ENCODE measurements at regions not wholly inside any gene's neighbourhood (a gene's known extent, or its start where the extent isn't known, plus 50 kb on each side); places are given as distances from the start of the nearest gene placed in this dataset.
"Not testable (repeated sequence)": the region's sequence is repeated elsewhere in the genome, so short reads cannot be mapped to it uniquely, and the experiment has no call there.

DNA sequence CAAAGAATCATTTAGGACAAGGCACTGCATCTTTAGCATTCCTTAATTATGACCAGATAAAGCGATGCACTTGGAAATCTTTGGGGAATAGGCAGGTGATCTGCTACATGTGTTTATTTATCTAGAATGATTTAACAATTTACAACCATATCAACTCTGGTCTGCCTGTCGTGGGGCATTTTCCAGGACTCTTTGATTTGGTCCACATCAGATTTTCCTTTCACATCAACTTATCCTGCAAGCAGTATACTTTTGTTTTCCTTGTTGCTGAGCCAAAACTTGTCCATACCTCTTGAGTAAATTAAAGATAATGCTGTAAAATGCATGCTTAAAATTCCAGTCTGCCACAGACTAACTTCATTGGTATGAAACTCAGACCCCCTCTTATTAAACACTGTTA is 312.4 kb upstream of the TCF4 start:
- Mint-ChIP-seq H3K9me3 (no peaks in the 10 kb centered on the region), H3K27ac (ENCODE audit: unreplicated experiment) (no peak overlapping the region), H3K27me3 (ENCODE audit: low read depth) (no peaks in the 10 kb centered on the region), H3K4me1 (peaks cover 2% of the 10 kb centered on the region), H3K36me3 (ENCODE audit: low read depth) (no peaks in the 10 kb centered on the region), H3K4me3 (no peak overlapping the region)
- TF ChIP-seq, protein P1, sequence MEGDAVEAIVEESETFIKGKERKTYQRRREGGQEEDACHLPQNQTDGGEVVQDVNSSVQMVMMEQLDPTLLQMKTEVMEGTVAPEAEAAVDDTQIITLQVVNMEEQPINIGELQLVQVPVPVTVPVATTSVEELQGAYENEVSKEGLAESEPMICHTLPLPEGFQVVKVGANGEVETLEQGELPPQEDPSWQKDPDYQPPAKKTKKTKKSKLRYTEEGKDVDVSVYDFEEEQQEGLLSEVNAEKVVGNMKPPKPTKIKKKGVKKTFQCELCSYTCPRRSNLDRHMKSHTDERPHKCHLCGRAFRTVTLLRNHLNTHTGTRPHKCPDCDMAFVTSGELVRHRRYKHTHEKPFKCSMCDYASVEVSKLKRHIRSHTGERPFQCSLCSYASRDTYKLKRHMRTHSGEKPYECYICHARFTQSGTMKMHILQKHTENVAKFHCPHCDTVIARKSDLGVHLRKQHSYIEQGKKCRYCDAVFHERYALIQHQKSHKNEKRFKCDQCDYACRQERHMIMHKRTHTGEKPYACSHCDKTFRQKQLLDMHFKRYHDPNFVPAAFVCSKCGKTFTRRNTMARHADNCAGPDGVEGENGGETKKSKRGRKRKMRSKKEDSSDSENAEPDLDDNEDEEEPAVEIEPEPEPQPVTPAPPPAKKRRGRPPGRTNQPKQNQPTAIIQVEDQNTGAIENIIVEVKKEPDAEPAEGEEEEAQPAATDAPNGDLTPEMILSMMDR (conservative IDR thresholded peaks at IDR 0.05), result no peak
- no peak for DNase-seq (ENCODE audit: low read depth, low spot score)

DNA sequence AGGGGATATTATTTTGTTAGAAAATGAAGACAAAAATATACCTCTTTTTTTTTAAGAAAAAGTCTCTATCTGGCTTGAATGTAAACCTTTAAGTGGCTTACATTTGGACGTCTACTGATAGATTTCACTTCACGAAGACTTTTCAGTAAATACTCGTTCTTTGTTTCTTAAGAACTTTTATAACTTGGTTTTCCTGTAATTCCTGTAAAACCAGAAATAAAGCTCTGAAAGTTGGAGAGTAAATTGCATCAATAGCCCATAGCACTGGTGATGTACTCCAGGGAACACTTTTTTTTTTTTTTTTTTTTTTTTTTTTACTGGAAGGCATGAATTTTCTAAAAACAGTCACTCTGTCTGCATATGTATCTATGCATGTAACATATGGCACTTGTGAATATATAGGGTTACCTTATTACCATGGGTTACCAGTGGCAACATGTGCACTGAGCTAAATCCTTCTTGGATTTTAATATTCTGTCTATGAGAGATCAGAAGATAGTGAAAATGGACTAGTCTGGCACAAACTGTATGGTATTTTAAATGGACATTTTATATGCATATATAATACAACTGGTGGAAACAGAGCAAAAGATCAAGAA is 309.2 kb upstream of the TCF4 start:
- peaks cover 21% of the 10 kb centered on the region for H3K4me1 Mint-ChIP-seq
- no peak overlapping the region for H3K27ac Mint-ChIP-seq (ENCODE audit: unreplicated experiment)
- H3K9me3 Mint-ChIP-seq, result no peaks in the 10 kb centered on the region
- no peak for DNase-seq (ENCODE audit: low read depth, low spot score)
- TF ChIP-seq, protein P1 (conservative IDR thresholded peaks at IDR 0.05), result no peak
- H3K36me3 Mint-ChIP-seq (ENCODE audit: low read depth), result peaks cover 8% of the 10 kb centered on the region
- no peaks in the 10 kb centered on the region for H3K27me3 Mint-ChIP-seq (ENCODE audit: low read depth)
- H3K4me3 Mint-ChIP-seq, result no peak overlapping the region

DNA sequence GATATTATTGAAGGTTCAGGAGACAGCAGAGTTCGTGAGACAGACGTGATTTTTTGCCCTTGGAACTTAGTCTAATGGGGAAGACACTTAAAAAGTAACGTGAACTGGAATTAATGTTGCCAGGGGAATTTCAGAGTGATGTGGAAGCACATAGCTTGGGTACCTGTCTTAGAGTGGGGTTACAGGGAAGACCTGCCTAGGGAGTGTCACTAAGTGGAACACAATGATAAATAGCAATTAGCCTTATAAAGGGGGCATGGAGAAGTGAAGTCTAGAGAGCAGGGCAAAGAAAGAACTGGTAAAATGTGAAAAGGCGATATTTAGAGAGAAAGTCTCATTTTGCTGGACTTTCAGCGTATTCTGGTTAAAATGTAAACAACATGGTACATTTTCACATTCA is 306.0 kb upstream of the TCF4 start:
- Mint-ChIP-seq H3K36me3 (ENCODE audit: low read depth) (peaks cover 8% of the 10 kb centered on the region), H3K4me3 (peak overlapping the region; percentile 89), H3K4me1 (peaks cover 21% of the 10 kb centered on the region), H3K27ac (ENCODE audit: unreplicated experiment) (no peak overlapping the region), H3K27me3 (ENCODE audit: low read depth) (no peaks in the 10 kb centered on the region), H3K9me3 (no peaks in the 10 kb centered on the region)
- no peak for DNase-seq (ENCODE audit: low read depth, low spot score)
- TF ChIP-seq, protein P1 (conservative IDR thresholded peaks at IDR 0.05), result no peak

DNA sequence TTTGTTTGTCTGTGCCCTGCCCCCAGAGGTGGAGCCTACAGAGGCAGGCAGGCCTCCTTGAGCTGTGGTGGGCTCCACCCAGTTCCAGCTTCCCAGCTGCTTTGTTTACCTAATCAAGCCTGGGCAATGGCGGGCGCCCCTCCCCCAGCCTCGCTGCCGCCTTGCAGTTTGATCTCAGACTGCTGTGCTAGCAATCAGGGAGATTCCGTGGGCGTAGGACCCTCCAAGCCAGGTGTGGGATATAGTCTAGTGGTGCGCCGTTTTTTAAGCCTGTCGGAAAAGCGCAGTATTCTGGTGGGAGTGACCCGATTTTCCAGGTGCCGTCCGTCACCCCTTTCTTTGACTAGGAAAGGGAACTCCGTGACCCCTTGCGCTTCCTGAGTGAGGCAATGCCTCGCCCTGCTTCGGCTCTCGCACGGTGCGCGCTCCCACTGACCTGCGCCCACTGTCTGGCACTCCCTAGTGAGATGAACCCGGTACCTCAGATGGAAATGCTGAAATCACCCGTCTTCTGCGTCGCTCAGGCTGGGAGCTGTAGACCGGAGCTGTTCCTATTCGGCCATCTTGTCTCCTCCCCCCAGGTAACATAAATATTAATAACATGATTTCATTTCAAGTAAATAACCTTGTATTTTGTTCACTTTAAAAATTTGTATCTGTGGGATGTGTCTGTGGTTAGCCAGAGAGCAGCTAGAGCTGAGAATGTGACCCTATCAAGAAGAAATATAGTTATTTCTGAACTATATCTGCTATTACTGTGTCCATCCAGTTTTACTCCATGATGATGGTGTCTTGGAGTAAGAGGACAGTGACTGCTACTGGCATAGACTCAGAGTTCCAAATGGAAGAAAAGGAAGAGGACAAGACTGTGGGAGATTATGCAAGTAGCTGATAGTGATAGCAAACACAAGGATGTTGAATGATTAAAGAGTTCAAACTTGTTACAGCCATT is 305.1 kb upstream of the TCF4 start:
- DNase-seq (ENCODE audit: low read depth, low spot score), result peak; percentile 6
- H3K4me1 Mint-ChIP-seq, result peaks cover 21% of the 10 kb centered on the region
- peak overlapping the region; percentile 89 for H3K4me3 Mint-ChIP-seq
- H3K27ac Mint-ChIP-seq (ENCODE audit: unreplicated experiment), result peak overlapping the region; percentile 99
- not testable (repeated sequence) for H3K36me3 Mint-ChIP-seq (ENCODE audit: low read depth); H3K9me3 Mint-ChIP-seq; H3K27me3 Mint-ChIP-seq (ENCODE audit: low read depth)

GRCh38 chr18:55886886-55887285 is 298.9 kb upstream of the TCF4 start:
- no peaks in the 10 kb centered on the region for H3K4me1 Mint-ChIP-seq
- H3K27ac Mint-ChIP-seq (ENCODE audit: unreplicated experiment), result no peak overlapping the region
- no peaks in the 10 kb centered on the region for H3K9me3 Mint-ChIP-seq
- H3K27me3 Mint-ChIP-seq (ENCODE audit: low read depth), result no peaks in the 10 kb centered on the region
- no peaks in the 10 kb centered on the region for H3K36me3 Mint-ChIP-seq (ENCODE audit: low read depth)
- TF ChIP-seq, protein P1 (conservative IDR thresholded peaks at IDR 0.05), result no peak
- no peak overlapping the region for H3K4me3 Mint-ChIP-seq
- no peak for DNase-seq (ENCODE audit: low read depth, low spot score)

GRCh38 chr18:55884498-55884897 is 296.5 kb upstream of the TCF4 start:
- Mint-ChIP-seq H3K27me3 (ENCODE audit: low read depth) (no peaks in the 10 kb centered on the region), H3K9me3 (no peaks in the 10 kb centered on the region), H3K36me3 (ENCODE audit: low read depth) (no peaks in the 10 kb centered on the region), H3K4me3 (no peak overlapping the region), H3K4me1 (no peaks in the 10 kb centered on the region), H3K27ac (ENCODE audit: unreplicated experiment) (no peak overlapping the region)
- DNase-seq (ENCODE audit: low read depth, low spot score), result no peak
- TF ChIP-seq, protein P1 (conservative IDR thresholded peaks at IDR 0.05), result no peak
